H9 (cell line): ENCODE measurements at regions not wholly inside any gene's neighbourhood (a gene's known extent, or its start where the extent isn't known, plus 50 kb on each side); places are given as distances from the start of the nearest gene placed in this dataset.

Source experiments
- DNase-seq: peaks from one replicate; pipeline ENCODE4 v3.0.0-alpha.2; 2017
- H2AFZ ChIP-seq: one replicate; pipeline ENCODE4 v1.6.1; 2013; ENCODE audit warnings: mild to moderate bottlenecking, low read length, control low read depth, moderate library complexity
- H2AK5ac ChIP-seq: 2 replicates; pipeline ENCODE4 v1.6.1; 2013; ENCODE audit warnings: low read length, control low read depth, mixed read lengths; ENCODE audit not compliant: insufficient read length
- H2BK120ac ChIP-seq: one replicate; pipeline ENCODE4 v1.6.1; 2013; ENCODE audit warnings: low read depth, mild to moderate bottlenecking, low read length, control low read depth, inconsistent platforms; ENCODE audit not compliant: poor library complexity, severe bottlenecking
- H2BK12ac ChIP-seq: 2 replicates; pipeline ENCODE4 v1.6.1; 2013; ENCODE audit warnings: low read length, control low read depth, mixed read lengths, low read depth; ENCODE audit not compliant: insufficient read length
- H2BK15ac ChIP-seq: 2 replicates; pipeline ENCODE4 v1.6.1; 2013; ENCODE audit warnings: low read depth, low read length, control low read depth
- H2BK20ac ChIP-seq: one replicate; pipeline ENCODE4 v1.6.1; 2013; ENCODE audit warnings: low read depth, mild to moderate bottlenecking, low read length, control low read depth, inconsistent platforms; ENCODE audit not compliant: poor library complexity, severe bottlenecking
- H2BK5ac ChIP-seq: 2 replicates; pipeline ENCODE4 v1.6.1; 2013; ENCODE audit warnings: low read length, control low read depth, mixed read lengths; ENCODE audit not compliant: insufficient read length
- H3K14ac ChIP-seq: 2 replicates; pipeline ENCODE4 v1.6.1; 2013; ENCODE audit warnings: low read length, control low read depth; ENCODE audit not compliant: insufficient read depth
- H3K18ac ChIP-seq: 2 replicates; pipeline ENCODE4 v1.6.1; 2013; ENCODE audit warnings: low read depth, mild to moderate bottlenecking, mixed read lengths, low read length, control low read depth; ENCODE audit not compliant: insufficient read length
- H3K23ac ChIP-seq: 2 replicates; pipeline ENCODE4 v1.6.1; 2013; ENCODE audit warnings: low read length, control low read depth, mixed read lengths, low read depth; ENCODE audit not compliant: insufficient read length
- H3K23me2 ChIP-seq: 2 replicates; pipeline ENCODE4 v1.6.1; 2013; ENCODE audit warnings: low read depth, mild to moderate bottlenecking, mixed read lengths, low read length, control low read depth; ENCODE audit not compliant: insufficient read length, poor library complexity, severe bottlenecking
- H3K27ac ChIP-seq: 2 replicates; pipeline ENCODE4 v1.5.1; 2013; ENCODE audit warnings: low read length, control low read depth, mixed read lengths, low read depth; ENCODE audit not compliant: insufficient read length
- H3K27me3 ChIP-seq: 2 replicates; pipeline ENCODE4 v1.6.1; 2013; ENCODE audit warnings: low read length, control low read depth, inconsistent platforms; ENCODE audit not compliant: insufficient read depth
- H3K4ac ChIP-seq: 2 replicates; pipeline ENCODE4 v1.6.1; 2013; ENCODE audit warnings: low read depth, mild to moderate bottlenecking, control low read depth, inconsistent platforms, low read length, moderate library complexity
- H3K4me1 ChIP-seq: 2 replicates; pipeline ENCODE4 v1.6.1; 2013; ENCODE audit warnings: low read length, control low read depth, inconsistent platforms; ENCODE audit not compliant: insufficient read depth
- H3K4me2 ChIP-seq: 2 replicates; pipeline ENCODE4 v1.6.1; 2013; ENCODE audit warnings: low read length, control low read depth, mixed read lengths; ENCODE audit not compliant: insufficient read length, insufficient read depth
- H3K56ac ChIP-seq: 2 replicates; pipeline ENCODE4 v1.6.1; 2013; ENCODE audit warnings: low read depth, mild to moderate bottlenecking, mixed read lengths, low read length, control low read depth; ENCODE audit not compliant: insufficient read length
- H3K79me1 ChIP-seq: 2 replicates; pipeline ENCODE4 v1.6.1; 2013; ENCODE audit warnings: low read depth, mild to moderate bottlenecking, moderate library complexity, low read length, control low read depth, inconsistent platforms; ENCODE audit not compliant: insufficient read depth, poor library complexity, severe bottlenecking
- H3K79me2 ChIP-seq: 2 replicates; pipeline ENCODE4 v1.6.1; 2013; ENCODE audit warnings: low read length, control low read depth, inconsistent platforms; ENCODE audit not compliant: insufficient read depth
- H3K9ac ChIP-seq: 2 replicates; pipeline ENCODE4 v1.6.1; 2013; ENCODE audit warnings: low read length, control low read depth, mixed read lengths; ENCODE audit not compliant: insufficient read length; ENCODE audit errors: extremely low read depth
- H3K9me3 ChIP-seq: one replicate; pipeline ENCODE4 v1.6.1; 2013; ENCODE audit warnings: low read depth, low read length, inconsistent platforms; ENCODE audit not compliant: control insufficient read depth
- H3T11ph ChIP-seq: one replicate; pipeline ENCODE4 v1.6.1; 2013; ENCODE audit warnings: mild to moderate bottlenecking, low read length, control low read depth, inconsistent platforms
- H4K20me1 ChIP-seq: one replicate; pipeline ENCODE4 v1.6.1; 2013; ENCODE audit not compliant: control insufficient read depth, insufficient read length, insufficient read depth
- H4K5ac ChIP-seq: 2 replicates; pipeline ENCODE4 v1.6.1; 2013; ENCODE audit warnings: low read depth, mild to moderate bottlenecking, mixed read lengths, low read length, control low read depth; ENCODE audit not compliant: insufficient read length
- H4K8ac ChIP-seq: replicated peaks from 2 replicates; pipeline ENCODE4 v1.6.1; 2013; ENCODE audit warnings: low read length, control low read depth, mixed read lengths, low read depth; ENCODE audit not compliant: insufficient read length
- H4K91ac ChIP-seq: 2 replicates; pipeline ENCODE4 v1.6.1; 2013; ENCODE audit warnings: low read depth, mild to moderate bottlenecking, moderate library complexity, mixed read lengths, low read length, control low read depth; ENCODE audit not compliant: insufficient read length
- H3K27ac Mint-ChIP-seq, 3 experiments: 2 replicates in 2 of 3; 3 replicates in 1 of 3; pipeline ENCODE4 v1.8.0; 2020 to 2021; ENCODE audit warnings: mixed read lengths in 3 of 3, mild to moderate bottlenecking in 1 of 3, moderate library complexity in 1 of 3
- H3K27me3 Mint-ChIP-seq: 2 replicates; pipeline ENCODE4 v1.8.0; 2021; ENCODE audit warnings: low read depth, mild to moderate bottlenecking, moderate library complexity, mixed read lengths
- H3K36me3 Mint-ChIP-seq, 3 experiments: 2 replicates in 2 of 3; 3 replicates in 1 of 3; pipeline ENCODE4 v1.8.0; 2020 to 2021; ENCODE audit warnings: low read depth in 3 of 3, mixed read lengths in 3 of 3; ENCODE audit not compliant: insufficient read depth in 1 of 3
- H3K4me1 Mint-ChIP-seq, 2 experiments: 2 replicates each; pipeline ENCODE4 v1.8.0; 2020; ENCODE audit warnings: mixed read lengths in 2 of 2
- H3K4me3 Mint-ChIP-seq, 2 experiments: 2 replicates in 1 of 2; 3 replicates in 1 of 2; pipeline ENCODE4 v1.8.0; 2020 to 2021; ENCODE audit warnings: mild to moderate bottlenecking in 2 of 2, mixed read lengths in 2 of 2, moderate library complexity in 1 of 2
- H3K9me3 Mint-ChIP-seq, 2 experiments: 2 replicates in 1 of 2; 3 replicates in 1 of 2; pipeline ENCODE4 v1.8.0; 2020; ENCODE audit warnings: mild to moderate bottlenecking in 2 of 2, mixed read lengths in 2 of 2, moderate library complexity in 1 of 2
- WGBS: extraction: QIAGEN DNeasy Blood & Tissue Kit; methylation state at CpG from one replicate; pipeline ENCODE4 v1.1.7; 2013; ENCODE audit warnings: missing lambda C conversion rate, low lambda C conversion rate, mixed read lengths; ENCODE audit not compliant: insufficient read length; ENCODE audit errors: extremely low coverage; 5-methylcytosine and 5-hydroxymethylcytosine counted together
- TF ChIP-seq, protein P1 (sequence below): fragments of 200-600 bp; sonication (generic); conservative IDR thresholded peaks from 3 replicates; pipeline ENCODE4 v1.8.0; 2021; ENCODE audit warnings: antibody characterized with exemption, mild to moderate bottlenecking

DNA sequence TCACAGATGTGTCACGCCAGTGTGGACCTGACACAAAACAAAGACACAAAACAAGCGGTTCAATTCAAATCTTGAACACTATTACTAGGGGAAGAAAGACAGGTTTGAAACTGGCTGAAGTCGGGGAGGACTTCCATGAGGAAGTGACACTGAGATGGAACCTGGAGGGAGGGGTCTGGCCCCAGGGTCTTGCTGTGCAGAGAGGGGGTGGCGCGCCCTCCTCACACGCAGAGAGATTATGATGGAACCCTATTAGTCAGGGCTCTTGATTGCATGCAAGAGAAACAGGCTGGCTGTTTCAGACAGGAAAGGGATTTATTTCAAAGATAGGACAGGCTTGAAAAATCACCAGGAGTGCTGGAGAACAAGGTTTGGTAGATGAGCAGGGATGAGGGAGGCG, 363.6 kb upstream of the HS6ST1 start:
- Histone ChIP-seq H3K4ac (no peak overlapping the region), H3K23ac (no peak overlapping the region), H4K20me1 (no peaks in the 10 kb centered on the region), H2AK5ac (no peak overlapping the region), H2BK120ac (no peak overlapping the region), H2BK15ac (no peak overlapping the region), H2BK20ac (no peak overlapping the region), H4K8ac (no peak overlapping the region), H3K9ac (no peak overlapping the region), H3K23me2 (no peaks in the 10 kb centered on the region), H3K18ac (no peak overlapping the region), H3K56ac (no peak overlapping the region), H2BK5ac (no peak overlapping the region), H2BK12ac (no peak overlapping the region), H2AFZ (no peak overlapping the region), H3K79me1 (no peaks in the 10 kb centered on the region), H3K27ac (no peak overlapping the region), H3K4me2 (no peak overlapping the region), H3K9me3 (no peaks in the 10 kb centered on the region), H3K27me3 (no peaks in the 10 kb centered on the region), H4K5ac (no peak overlapping the region), H3K14ac (no peak overlapping the region), H4K91ac (no peak overlapping the region), H3K79me2 (no peaks in the 10 kb centered on the region), H3K4me1 (no peaks in the 10 kb centered on the region), H3T11ph (no peak overlapping the region)
- peak overlapping the region; percentile 10 to 90 (median 13); a peak in 5 of 7 replicates for H3K27ac Mint-ChIP-seq
- no peaks in the 10 kb centered on the region; the same call in 1 of the 2 replicates for H3K27me3 Mint-ChIP-seq
- peaks cover 29 to 30% of the 10 kb centered on the region in 2 experiments for H3K4me1 Mint-ChIP-seq
- no peak overlapping the region for H3K4me3 Mint-ChIP-seq
- peaks cover 6 to 8% of the 10 kb centered on the region in 2 experiments for H3K9me3 Mint-ChIP-seq
- TF ChIP-seq, protein P1, sequence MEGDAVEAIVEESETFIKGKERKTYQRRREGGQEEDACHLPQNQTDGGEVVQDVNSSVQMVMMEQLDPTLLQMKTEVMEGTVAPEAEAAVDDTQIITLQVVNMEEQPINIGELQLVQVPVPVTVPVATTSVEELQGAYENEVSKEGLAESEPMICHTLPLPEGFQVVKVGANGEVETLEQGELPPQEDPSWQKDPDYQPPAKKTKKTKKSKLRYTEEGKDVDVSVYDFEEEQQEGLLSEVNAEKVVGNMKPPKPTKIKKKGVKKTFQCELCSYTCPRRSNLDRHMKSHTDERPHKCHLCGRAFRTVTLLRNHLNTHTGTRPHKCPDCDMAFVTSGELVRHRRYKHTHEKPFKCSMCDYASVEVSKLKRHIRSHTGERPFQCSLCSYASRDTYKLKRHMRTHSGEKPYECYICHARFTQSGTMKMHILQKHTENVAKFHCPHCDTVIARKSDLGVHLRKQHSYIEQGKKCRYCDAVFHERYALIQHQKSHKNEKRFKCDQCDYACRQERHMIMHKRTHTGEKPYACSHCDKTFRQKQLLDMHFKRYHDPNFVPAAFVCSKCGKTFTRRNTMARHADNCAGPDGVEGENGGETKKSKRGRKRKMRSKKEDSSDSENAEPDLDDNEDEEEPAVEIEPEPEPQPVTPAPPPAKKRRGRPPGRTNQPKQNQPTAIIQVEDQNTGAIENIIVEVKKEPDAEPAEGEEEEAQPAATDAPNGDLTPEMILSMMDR: no peak
- DNase-seq: no peak
- no CpG with 5 or more reads among the region's 7 CpGs for WGBS
- H3K36me3 Mint-ChIP-seq: peaks cover 0 to 4% (median 3%) of the 10 kb centered on the region in 3 experiments; a peak in 2 of 7 replicates
